Lower leg skin (tissue), 4 donors: ENCODE measurements at regions not wholly inside any gene's neighbourhood (a gene's known extent, or its start where the extent isn't known, plus 50 kb on each side); places are given as distances from the start of the nearest gene placed in this dataset.

Experiments
- DNase-seq, 2 donors: peaks; one replicate each; pipeline ENCODE4 v3.0.0-alpha.2; 2019; ENCODE audit warnings: low spot score in 2 of 2
- H3K4me3 ChIP-seq: fragments of 200-600 bp; sonication (generic); 2 replicates; pipeline ENCODE4 v1.5.1; 2017; ENCODE audit warnings: mild to moderate bottlenecking, low read depth; ENCODE audit not compliant: poor library complexity, severe bottlenecking
- CTCF ChIP-seq, 3 donors: fragments of 450-650 bp; IDR thresholded peaks; one replicate each; pipeline ENCODE4 v1.5.1; 2016; ENCODE audit warnings: antibody characterized with exemption in 3 of 3, mild to moderate bottlenecking in 3 of 3, moderate library complexity in 2 of 3
- POLR2A ChIP-seq, 2 donors: fragments of 450-650 bp; IDR thresholded peaks; one replicate each; pipeline ENCODE4 v1.6.1; 2016 to 2017; ENCODE audit warnings: antibody characterized with exemption in 2 of 2, mild to moderate bottlenecking in 1 of 2, moderate library complexity in 1 of 2
- WGBS, 2 donors: methylation state at CpG; one replicate each; pipeline ENCODE4 v1.1.5; 2018; 5-methylcytosine and 5-hydroxymethylcytosine counted together
- intact Hi-C: fragments of 100-400 bp; cut with DNase I; formaldehyde crosslinking; loops from one replicate; pipeline ENCODE4 v1.15.0; 2023; ENCODE audit warnings: low total_unique reads

- 35 to 38% methylated on average over 1 of the region's 1 CpG for WGBS, 2 donors
- TF ChIP-seq CTCF (IDR thresholded peaks at IDR 0.05): no peak
- TF ChIP-seq POLR2A (IDR thresholded peaks at IDR 0.05): no peak
- no peak for DNase-seq
- intact Hi-C loops: no loop called here
- H3K4me3 ChIP-seq: no peak overlapping the region
Observed at GRCh38 chr14:38079886-38080285, 127.8 kb upstream of the SSTR1 start.

GRCh38 chr14:38080696-38081095, 127.0 kb upstream of the SSTR1 start:
- DNase-seq: no peak
- H3K4me3 ChIP-seq: no peak overlapping the region
- intact Hi-C loops: no loop called here
- WGBS, 2 donors: 79 to 85% methylated on average over 2 of the region's 2 CpGs
- TF ChIP-seq POLR2A (IDR thresholded peaks at IDR 0.05) (no peak), CTCF (IDR thresholded peaks at IDR 0.05) (no peak)

- H3K4me3 ChIP-seq: no peak overlapping the region
- no peak for DNase-seq
- TF ChIP-seq POLR2A (IDR thresholded peaks at IDR 0.05): no peak
- TF ChIP-seq CTCF (IDR thresholded peaks at IDR 0.05): no peak
- intact Hi-C loops: no loop called here
- 55 to 68% methylated on average over 1 of the region's 1 CpG for WGBS, 2 donors
Observed at GRCh38 chr14:38083039-38083438, 124.7 kb upstream of the SSTR1 start.

- DNase-seq: no peak
- TF ChIP-seq CTCF (IDR thresholded peaks at IDR 0.05) (no peak), POLR2A (IDR thresholded peaks at IDR 0.05) (no peak)
- intact Hi-C loops: no loop called here
- 38 to 51% methylated on average over 3 of the region's 3 CpGs for WGBS, 2 donors
- H3K4me3 ChIP-seq: no peak overlapping the region
Observed at GRCh38 chr14:38089123-38089522, 118.6 kb upstream of the SSTR1 start.

GRCh38 chr14:38090506-38090905, 117.2 kb upstream of the SSTR1 start:
- no peak for DNase-seq
- H3K4me3 ChIP-seq: no peak overlapping the region
- WGBS, 2 donors: 70 to 82% methylated on average over 3 of the region's 3 CpGs
- intact Hi-C loops: no loop called here
- no peak for TF ChIP-seq CTCF (IDR thresholded peaks at IDR 0.05)
- TF ChIP-seq POLR2A (IDR thresholded peaks at IDR 0.05): no peak

GRCh38 chr14:38098074-38098836, 109.4 kb upstream of the SSTR1 start:
- TF ChIP-seq CTCF (IDR thresholded peaks at IDR 0.05): no peak
- WGBS, 2 donors: 85 to 87% methylated on average over 4 of the region's 4 CpGs
- no peak for DNase-seq
- no peak overlapping the region for H3K4me3 ChIP-seq
- intact Hi-C loops: no loop called here
